ENCODE measurements at regions not wholly inside any gene's neighbourhood (a gene's known extent, or its start where the extent isn't known, plus 50 kb on each side); places are given as distances from the start of the nearest gene placed in this dataset.

- DNase-seq (ENCODE audit: low read depth in 4 of 4, low spot score in 3 of 4), result no peak
Measured at GRCh38 chr15:94602754-94603470, 371.6 kb downstream of the MCTP2 start.

- DNase-seq (ENCODE audit: low read depth in 4 of 4, low spot score in 3 of 4), result no peak
Measured at GRCh38 chr15:94606286-94606685, 374.9 kb downstream of the MCTP2 start.

GRCh38 chr15:94607176-94607654 is 375.9 kb downstream of the MCTP2 start:
- no peak for DNase-seq (ENCODE audit: low read depth in 4 of 4, low spot score in 3 of 4)

- DNase-seq (ENCODE audit: low read depth in 4 of 4, low spot score in 3 of 4), result no peak
Measured at GRCh38 chr15:94610069-94610468, 378.7 kb downstream of the MCTP2 start.

- DNase-seq (ENCODE audit: low read depth in 4 of 4, low spot score in 3 of 4), result no peak
Measured at GRCh38 chr15:94610485-94610884, 379.1 kb downstream of the MCTP2 start.

GRCh38 chr15:94611656-94612055 is 380.3 kb downstream of the MCTP2 start:
- no peak for DNase-seq (ENCODE audit: low read depth in 4 of 4, low spot score in 3 of 4)

- no peak for DNase-seq (ENCODE audit: low read depth in 4 of 4, low spot score in 3 of 4)
Measured at GRCh38 chr15:94615688-94616087, 384.3 kb downstream of the MCTP2 start.

GRCh38 chr15:94620632-94621031 is 389.3 kb downstream of the MCTP2 start:
- no peak for DNase-seq (ENCODE audit: low read depth in 4 of 4, low spot score in 3 of 4)

- DNase-seq (ENCODE audit: low read depth in 4 of 4, low spot score in 3 of 4), result no peak
Measured at GRCh38 chr15:94621736-94622135, 390.4 kb downstream of the MCTP2 start.

GRCh38 chr15:94626949-94627348 is 395.6 kb downstream of the MCTP2 start:
- DNase-seq (ENCODE audit: low read depth in 4 of 4, low spot score in 3 of 4), result no peak

GRCh38 chr15:94631608-94632007 is 400.2 kb downstream of the MCTP2 start:
- no peak for DNase-seq (ENCODE audit: low read depth in 4 of 4, low spot score in 3 of 4)

GRCh38 chr15:94638183-94638582 is 406.8 kb downstream of the MCTP2 start:
- DNase-seq (ENCODE audit: low read depth in 4 of 4, low spot score in 3 of 4), result no peak

- DNase-seq (ENCODE audit: low read depth in 4 of 4, low spot score in 3 of 4), result no peak
Measured at GRCh38 chr15:94639701-94640100, 408.3 kb downstream of the MCTP2 start.

- no peak for DNase-seq (ENCODE audit: low read depth in 4 of 4, low spot score in 3 of 4)
Measured at GRCh38 chr15:94644433-94644832, 413.1 kb downstream of the MCTP2 start.

- DNase-seq (ENCODE audit: low read depth in 4 of 4, low spot score in 3 of 4), result no peak
Measured at GRCh38 chr15:94653071-94653470, 421.7 kb downstream of the MCTP2 start.

GRCh38 chr15:94655249-94655880 is 424.0 kb downstream of the MCTP2 start:
- no peak for DNase-seq (ENCODE audit: low read depth in 4 of 4, low spot score in 3 of 4)

GRCh38 chr15:94665676-94666441 is 434.5 kb downstream of the MCTP2 start:
- no peak for DNase-seq (ENCODE audit: low read depth in 4 of 4, low spot score in 3 of 4)

GRCh38 chr15:94666553-94666952 is 435.2 kb downstream of the MCTP2 start:
- DNase-seq (ENCODE audit: low read depth in 4 of 4, low spot score in 3 of 4), result no peak

GRCh38 chr15:94667109-94667508 is 435.7 kb downstream of the MCTP2 start:
- no peak for DNase-seq (ENCODE audit: low read depth in 4 of 4, low spot score in 3 of 4)

GRCh38 chr15:94670438-94671034 is 439.2 kb downstream of the MCTP2 start:
- DNase-seq (ENCODE audit: low read depth in 4 of 4, low spot score in 3 of 4), result peak in 3 of 4 donors; percentile 51 to 64 (median 62)
